Ishikawa (cell line): ENCODE measurements at regions not wholly inside any gene's neighbourhood (a gene's known extent, or its start where the extent isn't known, plus 50 kb on each side); places are given as distances from the start of the nearest gene placed in this dataset.

ENCODE experiments used
- CEBPB ChIP-seq: IDR thresholded peaks from 2 replicates; pipeline ENCODE4 v1.6.1; 2012
- TAF1 ChIP-seq: IDR thresholded peaks from 2 replicates; pipeline ENCODE4 v1.6.1; 2012; ENCODE audit warnings: low read depth, mild to moderate bottlenecking
- TCF12 ChIP-seq: IDR thresholded peaks from 2 replicates; pipeline ENCODE4 v1.6.1; 2012; ENCODE audit warnings: low read depth
- YY1 ChIP-seq: IDR thresholded peaks from 2 replicates; pipeline ENCODE4 v1.6.1; 2012; ENCODE audit warnings: low read depth

DNA sequence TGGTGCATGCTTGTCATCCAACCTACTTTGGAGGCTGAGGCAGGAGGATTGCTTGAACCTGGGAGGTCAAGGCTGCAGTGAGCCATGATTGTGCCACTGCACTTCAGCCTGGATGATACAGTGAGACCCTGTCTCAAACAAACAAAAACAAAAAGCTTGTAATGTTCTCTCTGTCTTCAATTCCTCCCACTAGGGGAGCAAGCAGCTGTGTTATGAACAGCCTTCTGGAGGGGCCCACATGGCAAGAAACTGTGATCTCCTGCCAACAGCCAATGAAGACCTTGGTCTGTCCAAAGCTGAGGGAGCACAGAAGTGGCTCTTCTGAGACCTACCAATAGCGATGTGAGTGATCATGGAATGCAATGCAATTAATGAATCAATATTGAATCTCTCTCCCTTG, 229.2 kb downstream of the SEC23IP start:
- TF ChIP-seq CEBPB (no peak), YY1 (no peak), TAF1 (no peak), TCF12 (no peak)
